HFF-Myc (cell line): ENCODE measurements at regions not wholly inside any gene's neighbourhood (a gene's known extent, or its start where the extent isn't known, plus 50 kb on each side); places are given as distances from the start of the nearest gene placed in this dataset.

Experiments used
- DNase-seq: peaks from one replicate; pipeline ENCODE4 v3.0.0-alpha.2; 2011; ENCODE audit warnings: low read depth; ENCODE audit errors: extremely low read depth
- H3K4me3 ChIP-seq: replicated peaks from 2 replicates; pipeline ENCODE4 v1.5.1; 2011; ENCODE audit warnings: low read depth, mild to moderate bottlenecking, control low read depth, low read length
- CTCF ChIP-seq: IDR thresholded peaks from 2 replicates; pipeline ENCODE4 v1.5.1; 2012; ENCODE audit warnings: mild to moderate bottlenecking, low read depth, low read length, control low read depth; ENCODE audit errors: missing control alignments

GRCh38 chr11:97742717-97743116 is 1278.0 kb upstream of the CNTN5 start:
- no peak for TF ChIP-seq CTCF

DNA sequence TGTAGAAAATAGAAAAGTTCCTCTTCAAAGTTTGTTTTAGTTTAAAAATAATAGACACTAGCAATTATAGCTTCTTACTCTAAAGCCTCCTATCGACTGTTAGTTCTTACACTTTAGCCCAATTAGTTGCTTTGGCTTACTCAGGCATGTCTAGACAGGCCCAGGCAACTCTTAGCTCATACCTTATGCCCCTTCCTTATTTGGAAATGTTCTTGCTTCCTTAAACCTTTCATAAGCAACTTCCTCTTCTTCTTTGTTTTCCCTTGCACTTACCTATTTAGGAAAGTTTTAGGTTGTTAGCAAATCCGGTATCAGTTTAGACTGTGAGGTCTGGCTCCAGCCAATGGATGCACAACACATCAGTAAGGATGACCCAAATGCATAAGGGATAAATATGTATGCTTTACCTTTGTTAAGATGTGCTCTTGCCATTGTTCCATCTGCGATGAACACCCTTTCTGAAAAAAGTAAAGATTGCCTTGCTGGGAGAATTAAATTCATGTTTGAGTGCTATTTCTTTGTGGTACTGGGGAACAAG is 1277.5 kb upstream of the CNTN5 start:
- no peak for TF ChIP-seq CTCF
- no peak overlapping the region for H3K4me3 ChIP-seq

More at GRCh38 chr11:97742717-97743116, 1278.0 kb upstream of the CNTN5 start:
- no peak overlapping the region for H3K4me3 ChIP-seq
- no peak for DNase-seq

GRCh38 chr11:97745515-97746050 is 1275.2 kb upstream of the CNTN5 start:
- H3K4me3 ChIP-seq = no peak overlapping the region
- no peak for TF ChIP-seq CTCF
- DNase-seq = no peak

More for the DNA sequence above, 1277.5 kb upstream of the CNTN5 start:
- no peak for DNase-seq

- H3K4me3 ChIP-seq = no peak overlapping the region
- no peak for TF ChIP-seq CTCF
- no peak for DNase-seq
Measured at GRCh38 chr11:97746818-97747217, 1273.9 kb upstream of the CNTN5 start.

GRCh38 chr11:97751405-97751804 is 1269.3 kb upstream of the CNTN5 start:
- TF ChIP-seq CTCF = no peak
- H3K4me3 ChIP-seq = no peak overlapping the region
- no peak for DNase-seq

GRCh38 chr11:97751952-97752351 is 1268.8 kb upstream of the CNTN5 start:
- no peak overlapping the region for H3K4me3 ChIP-seq
- TF ChIP-seq CTCF = no peak
- DNase-seq = no peak

DNA sequence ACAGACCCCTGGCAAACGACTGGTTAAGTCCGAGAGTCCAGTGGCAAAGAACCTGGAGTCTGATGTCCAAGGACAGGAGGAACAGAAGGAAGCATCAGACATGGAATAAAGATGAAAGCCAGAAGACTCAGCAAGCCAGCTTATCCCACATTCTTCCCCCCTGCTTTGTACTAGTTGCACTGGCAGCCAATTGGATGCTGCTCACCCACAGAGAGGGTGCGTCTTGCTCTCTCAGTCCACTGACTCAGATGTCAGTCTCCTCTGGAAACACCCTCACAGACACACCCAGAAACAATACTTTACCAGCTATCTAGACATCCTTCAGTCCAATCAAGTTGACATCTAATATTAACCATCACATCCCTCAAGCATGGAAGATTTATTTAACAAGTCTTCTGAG is 1265.8 kb upstream of the CNTN5 start:
- no peak for TF ChIP-seq CTCF
- no peak for DNase-seq
- H3K4me3 ChIP-seq = no peak overlapping the region
